B cell (primary cell): ENCODE measurements at regions not wholly inside any gene's neighbourhood (a gene's known extent, or its start where the extent isn't known, plus 50 kb on each side); places are given as distances from the start of the nearest gene placed in this dataset.

Experiments used
- ATAC-seq: fragments of 200-7000 bp; cut with Tn5 transposase; one replicate; pipeline ENCODE4 v1.10.0; 2021; ENCODE audit warnings: low read depth, mild to moderate bottlenecking, moderate number of reproducible peaks, moderate library complexity
- CTCF ChIA-PET: fragments of 350-600 bp; sonication (Branson Sonifier 250); formaldehyde crosslinking; loops from one replicate; lab custom pipeline; 2021; ENCODE audit warnings: antibody characterized with exemption, inconsistent platforms; lab: Charles Lee
- POLR2A ChIA-PET: fragments of 350-600 bp; sonication (Branson Sonifier 250); formaldehyde crosslinking; loops from one replicate; lab custom pipeline; 2021; ENCODE audit warnings: antibody characterized with exemption; lab: Charles Lee
- DNase-seq: peaks from one replicate; pipeline ENCODE4 v3.0.0; 2013
- H2AFZ ChIP-seq: 2 replicates; pipeline ENCODE4 v1.6.1; 2012; ENCODE audit warnings: mild to moderate bottlenecking, low read depth, low read length; ENCODE audit not compliant: insufficient read depth, poor library complexity, severe bottlenecking
- H3K27ac ChIP-seq, 2 donors: 1 replicate in 1 of 2; 2 replicates in 1 of 2; pipeline ENCODE4 v1.5.1; 2012 to 2013; ENCODE audit warnings: low read length in 2 of 2, mild to moderate bottlenecking in 2 of 2, moderate library complexity in 1 of 2
- H3K27me3 ChIP-seq, 4 experiments: fragments of 200-600 bp in 1 of 4; sonication (generic) in 1 of 4; replicated peaks in 1 of 4; 1 replicate in 2 of 4; 2 replicates in 2 of 4; pipeline versions ENCODE4 v1.6.1 to v1.7.0; 2013 to 2016; ENCODE audit warnings: low read length in 3 of 4, mild to moderate bottlenecking in 2 of 4, mixed read lengths in 1 of 4, moderate library complexity in 1 of 4; ENCODE audit not compliant: insufficient read depth in 4 of 4, control insufficient read depth in 3 of 4; ENCODE audit errors: control extremely low read depth in 1 of 4
- H3K36me3 ChIP-seq, 2 experiments: replicated peaks in 1 of 2; 1 replicate in 1 of 2; 2 replicates in 1 of 2; pipeline versions ENCODE4 v1.6.1 to v1.7.1; 2013; ENCODE audit warnings: low read length in 1 of 2; ENCODE audit not compliant: insufficient read depth in 2 of 2, control insufficient read depth in 1 of 2; ENCODE audit errors: control extremely low read depth in 1 of 2, extremely low read depth in 1 of 2
- H3K4me1 ChIP-seq, 2 donors: fragments of 200-600 bp in 1 of 2; sonication (generic) in 1 of 2; 1 replicate in 1 of 2; 2 replicates in 1 of 2; pipeline versions ENCODE4 v1.5.1 to v1.6.1; 2013 to 2017; ENCODE audit warnings: low read length in 2 of 2; ENCODE audit not compliant: control insufficient read depth in 2 of 2, insufficient read depth in 2 of 2
- H3K4me2 ChIP-seq: replicated peaks from 2 replicates; pipeline ENCODE3; 2012; ENCODE audit warnings: mild to moderate bottlenecking, low read depth, low read length; ENCODE audit not compliant: poor library complexity, severe bottlenecking
- H3K4me3 ChIP-seq, 5 experiments: fragments of 200-600 bp in 1 of 5; sonication (generic) in 1 of 5; 1 replicate in 3 of 5; 2 replicates in 2 of 5; pipeline versions ENCODE4 v1.5.1 to v1.7.0; 2011 to 2016; ENCODE audit warnings: low read length in 4 of 5, mild to moderate bottlenecking in 4 of 5, low read depth in 2 of 5, control low read depth in 1 of 5, moderate library complexity in 1 of 5; ENCODE audit not compliant: insufficient read depth in 1 of 5; ENCODE audit errors: control extremely low read depth in 1 of 5, extremely low read depth in 1 of 5
- H3K79me2 ChIP-seq: fragments of 200-600 bp; sonication (generic); one replicate; pipeline ENCODE4 v1.6.0; 2016; ENCODE audit warnings: low read length; ENCODE audit not compliant: control insufficient read depth, insufficient read depth
- H3K9ac ChIP-seq: fragments of 200-600 bp; sonication (generic); 2 replicates; pipeline ENCODE4 v1.6.1; 2017; ENCODE audit warnings: mild to moderate bottlenecking, low read length, moderate library complexity
- H3K9me3 ChIP-seq, 3 donors: one replicate each; pipeline versions ENCODE4 v1.6.1 to v1.7.1; 2013; ENCODE audit warnings: low read length in 2 of 3; ENCODE audit not compliant: control insufficient read depth in 2 of 3, insufficient read depth in 1 of 3; ENCODE audit errors: control extremely low read depth in 1 of 3
- H4K20me1 ChIP-seq: 2 replicates; pipeline ENCODE4 v1.6.0; 2012; ENCODE audit warnings: mild to moderate bottlenecking, low read length; ENCODE audit not compliant: insufficient read depth, control insufficient read depth, poor library complexity, severe bottlenecking
- H3K27ac Mint-ChIP-seq: one replicate; pipeline ENCODE4 v1.8.0; 2021; ENCODE audit warnings: mixed read lengths
- H3K27me3 Mint-ChIP-seq: one replicate; pipeline ENCODE4 v1.8.0; 2021; ENCODE audit warnings: mixed read lengths
- H3K4me1 Mint-ChIP-seq: one replicate; pipeline ENCODE4 v1.8.0; 2021; ENCODE audit warnings: mixed read lengths
- H3K4me3 Mint-ChIP-seq: one replicate; pipeline ENCODE4 v1.8.0; 2021; ENCODE audit warnings: mixed read lengths
- H3K9me3 Mint-ChIP-seq: one replicate; pipeline ENCODE4 v1.8.0; 2022; ENCODE audit warnings: mixed read lengths; ENCODE audit not compliant: insufficient read depth
- CTCF ChIP-seq: fragments of 200-600 bp; IDR thresholded peaks from one replicate; pipeline ENCODE4 v1.8.0; 2022; ENCODE audit warnings: antibody characterized with exemption, mild to moderate bottlenecking
- EZH2 ChIP-seq: IDR thresholded peaks from 2 replicates; pipeline ENCODE4 v1.6.1; 2012; ENCODE audit warnings: borderline replicate concordance, low read depth, mild to moderate bottlenecking, moderate library complexity, low read length; ENCODE audit not compliant: insufficient read depth, poor library complexity, severe bottlenecking
- WGBS: methylation state at CpG from one replicate; pipeline ENCODE4 v1.1.5; 2013; ENCODE audit warnings: missing lambda C conversion rate; ENCODE audit not compliant: insufficient coverage; 5-methylcytosine and 5-hydroxymethylcytosine counted together
- intact Hi-C: fragments of 100-400 bp; cut with micrococcal nuclease; formaldehyde crosslinking; loops from one replicate; pipeline ENCODE4 v1.10.0; 2022

DNA sequence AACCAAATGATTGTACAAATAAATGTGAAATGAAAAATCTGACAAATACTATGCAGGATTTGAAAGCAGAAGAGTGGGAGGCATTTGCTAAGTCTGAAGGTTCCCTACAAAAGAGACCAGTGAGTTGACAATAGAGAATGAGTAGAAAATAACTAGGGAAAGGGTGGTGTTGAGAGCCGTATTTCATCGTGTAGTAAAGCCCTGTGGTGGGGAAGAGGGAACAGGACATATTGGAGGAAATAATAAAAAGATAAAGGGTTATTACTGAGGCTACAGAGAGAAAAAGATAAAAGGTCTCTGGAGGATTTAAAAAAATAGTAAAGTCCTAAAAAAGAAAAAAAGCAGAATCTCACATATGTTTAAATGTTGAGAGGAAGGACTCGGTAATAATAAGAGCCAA is 268.8 kb downstream of the DUSP6 start:
- intact Hi-C loops = no loop called here
- H3K4me3 Mint-ChIP-seq = no peak overlapping the region
- WGBS = 75% methylated on average over 2 of the region's 3 CpGs
- Histone ChIP-seq H3K4me3 (no peak overlapping the region), H3K9ac (no peak overlapping the region), H2AFZ (no peak overlapping the region), H3K27me3 (no peaks in the 10 kb centered on the region), H3K27ac (no peak overlapping the region), H3K79me2 (no peaks in the 10 kb centered on the region), H3K4me1 (no peaks in the 10 kb centered on the region), H3K9me3 (no peaks in the 10 kb centered on the region), H4K20me1 (no peaks in the 10 kb centered on the region), H3K36me3 (no peaks in the 10 kb centered on the region), H3K4me2 (no peak overlapping the region)
- peaks cover 3% of the 10 kb centered on the region for H3K4me1 Mint-ChIP-seq
- DNase-seq (no peak), ATAC-seq (no peak)
- POLR2A ChIA-PET = no interaction called here
- H3K27ac Mint-ChIP-seq = no peak overlapping the region
- TF ChIP-seq CTCF (no peak), EZH2 (no peak)
- H3K27me3 Mint-ChIP-seq = peaks cover 9% of the 10 kb centered on the region
- CTCF ChIA-PET = no interaction called here
- H3K9me3 Mint-ChIP-seq = no peaks in the 10 kb centered on the region

- Mint-ChIP-seq H3K27me3 (peaks cover 9% of the 10 kb centered on the region), H3K9me3 (no peaks in the 10 kb centered on the region), H3K4me3 (no peak overlapping the region), H3K4me1 (peaks cover under 1% of the 10 kb centered on the region), H3K27ac (no peak overlapping the region)
- Histone ChIP-seq H3K9me3 (peaks cover 0 to 1% (median 0%) of the 10 kb centered on the region in 3 donors), H3K27me3 (no peaks in the 10 kb centered on the region), H3K4me1 (no peaks in the 10 kb centered on the region), H2AFZ (no peak overlapping the region), H3K36me3 (no peaks in the 10 kb centered on the region), H3K4me3 (no peak overlapping the region), H4K20me1 (no peaks in the 10 kb centered on the region), H3K79me2 (no peaks in the 10 kb centered on the region), H3K27ac (no peak overlapping the region), H3K9ac (no peak overlapping the region), H3K4me2 (no peak overlapping the region)
- ChIA-PET POLR2A (no interaction called here), CTCF (no interaction called here)
- DNase-seq (no peak), ATAC-seq (no peak)
- 78% methylated on average over 1 of the region's 1 CpG for WGBS
- intact Hi-C loops = no loop called here
- no peak for TF ChIP-seq CTCF
Observed at GRCh38 chr12:89082370-89082753, 269.9 kb downstream of the DUSP6 start.
